Sciatic nerve (tissue), 2 donors: ENCODE measurements at regions not wholly inside any gene's neighbourhood (a gene's known extent, or its start where the extent isn't known, plus 50 kb on each side); places are given as distances from the start of the nearest gene placed in this dataset.

ENCODE experiments used
- ATAC-seq: fragments of 200-7000 bp; cut with Tn5 transposase; one replicate; pipeline ENCODE4 v1.9.1; 2020; ENCODE audit warnings: mild to moderate bottlenecking, moderate library complexity
- DNase-seq: peaks from one replicate; pipeline ENCODE4 v3.0.0-alpha.2; 2020; ENCODE audit warnings: low spot score
- intact Hi-C: fragments of 100-400 bp; cut with DNase I; formaldehyde crosslinking; loops from one replicate; pipeline ENCODE4 v1.14.2; 2022
- donor health status: DM: no; HTN: no; CAD: no.
- donor health status: DM: no; HTN: no; CAD: no.

DNA sequence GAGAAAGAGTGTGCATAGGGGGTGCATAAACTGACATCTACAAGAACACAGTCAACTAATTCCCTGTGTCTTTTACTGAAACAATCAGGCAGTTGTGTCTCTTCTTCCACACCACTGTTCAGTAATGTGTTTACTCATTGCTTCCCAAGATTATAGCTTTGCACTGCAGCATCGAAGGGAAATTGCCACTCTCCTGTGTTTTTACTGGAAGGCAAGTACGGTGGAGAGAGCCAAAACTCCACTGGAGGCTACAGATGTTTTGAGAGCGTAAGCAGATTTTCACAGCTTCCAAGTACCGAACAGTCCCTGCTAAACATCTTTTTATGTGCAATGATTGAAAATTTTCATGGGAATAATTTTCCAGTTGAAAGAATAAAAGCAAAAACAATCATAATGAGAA lies 510.5 kb upstream of the AKR1E2 start:
- DNase-seq, result no peak
- ATAC-seq, result peak; percentile 93

DNA sequence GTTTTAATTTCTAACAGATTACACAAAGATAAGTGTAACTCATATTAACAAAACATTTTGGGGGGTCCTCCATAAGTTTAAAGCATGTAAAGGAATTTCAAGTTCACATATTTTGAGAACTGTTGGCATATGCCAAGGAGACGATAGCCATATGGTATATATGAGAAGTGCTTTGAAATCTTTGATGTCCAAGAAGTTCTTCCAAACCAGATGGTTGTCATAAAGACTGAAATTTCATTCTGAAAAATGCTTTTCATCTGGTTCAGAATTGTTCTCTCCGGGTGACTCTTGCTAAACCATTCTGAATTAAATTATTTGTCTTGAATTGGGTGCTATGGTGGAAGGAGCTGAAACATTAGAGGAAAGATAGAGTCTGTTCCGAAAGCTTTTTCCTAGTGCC lies 513.0 kb upstream of the AKR1E2 start:
- ATAC-seq, result no peak
- DNase-seq, result no peak
- intact Hi-C loops, result no loop called here

More for the DNA sequence above, 510.5 kb upstream of the AKR1E2 start:
- intact Hi-C loops, result no loop called here

DNA sequence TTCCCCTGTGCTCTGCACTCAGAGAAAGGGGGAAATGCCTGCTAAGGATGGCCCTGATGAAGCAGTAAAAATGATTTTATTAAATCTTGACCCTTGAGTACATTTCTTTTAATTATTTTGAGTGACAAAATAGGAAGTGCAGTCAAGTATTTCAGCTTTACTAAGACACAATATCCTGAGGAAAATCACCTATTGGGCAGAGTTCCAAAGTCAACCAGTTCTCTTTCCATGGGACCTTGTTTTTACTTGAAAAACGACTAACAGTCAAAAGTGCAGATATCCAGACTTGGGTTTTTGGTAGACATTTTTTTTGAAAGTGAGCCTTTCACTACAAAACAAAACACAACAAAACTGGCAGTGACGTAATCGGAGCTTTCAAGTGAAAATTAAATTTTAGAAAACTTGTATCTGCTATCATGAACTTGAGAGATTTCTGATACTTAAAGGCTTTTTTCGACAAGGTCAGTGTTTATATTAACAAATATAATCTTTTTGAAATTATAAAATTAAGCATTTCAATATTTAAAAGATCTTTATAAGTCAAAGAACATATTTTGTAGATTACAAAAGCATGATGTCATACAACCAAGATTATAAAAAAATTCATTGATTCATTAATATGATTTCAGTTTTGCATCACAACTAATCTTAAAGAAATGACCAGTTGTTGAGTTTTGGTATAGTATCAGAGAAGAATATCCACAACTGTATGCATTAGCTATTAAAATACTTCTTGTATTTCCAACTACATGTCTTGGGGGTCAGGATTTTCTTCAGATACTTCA lies 513.8 kb upstream of the AKR1E2 start:
- ATAC-seq (no peak), DNase-seq (no peak)
- intact Hi-C loops, result no loop called here

DNA sequence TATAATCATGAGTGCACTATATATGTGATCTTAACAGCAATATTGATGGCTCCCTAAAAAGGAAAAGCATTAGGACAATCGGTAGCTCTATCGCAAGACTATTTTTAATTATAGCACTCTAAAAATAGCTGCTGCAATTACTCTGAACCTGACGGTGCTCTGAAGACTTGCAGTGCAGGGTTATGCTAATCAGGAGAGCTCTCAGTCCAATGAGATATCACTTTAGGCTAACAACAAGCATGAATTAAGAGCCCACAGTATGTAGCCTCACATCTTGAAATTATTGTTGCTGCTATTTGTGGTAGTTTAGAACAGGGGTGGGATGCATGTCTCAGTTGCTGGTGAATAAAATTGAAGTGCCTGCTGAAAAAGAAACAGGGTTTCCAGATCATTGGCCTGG lies 515.8 kb upstream of the AKR1E2 start:
- intact Hi-C loops, result no loop called here
- DNase-seq (no peak), ATAC-seq (no peak)

DNA sequence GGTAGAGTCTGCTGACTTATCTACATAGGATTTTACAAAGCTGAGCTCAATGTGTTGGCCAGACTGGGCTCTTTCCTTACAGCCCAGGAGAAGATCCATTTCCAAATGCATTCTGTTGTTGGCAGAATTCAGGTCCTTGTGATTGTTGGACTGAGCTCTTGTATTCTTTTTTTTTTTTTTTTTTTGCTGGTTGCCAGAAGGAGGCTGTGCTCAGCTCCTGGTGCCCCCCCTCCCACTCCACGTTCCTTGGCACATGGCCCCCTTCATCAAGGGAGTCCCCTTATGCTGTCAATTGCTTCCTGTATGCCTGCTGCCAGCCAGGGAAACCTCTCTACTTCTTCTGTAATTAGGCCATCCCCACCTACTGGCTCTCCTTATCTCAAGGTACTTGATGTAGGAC lies 518.1 kb upstream of the AKR1E2 start:
- intact Hi-C loops, result no loop called here
- ATAC-seq (peak; percentile 50), DNase-seq (no peak)

DNA sequence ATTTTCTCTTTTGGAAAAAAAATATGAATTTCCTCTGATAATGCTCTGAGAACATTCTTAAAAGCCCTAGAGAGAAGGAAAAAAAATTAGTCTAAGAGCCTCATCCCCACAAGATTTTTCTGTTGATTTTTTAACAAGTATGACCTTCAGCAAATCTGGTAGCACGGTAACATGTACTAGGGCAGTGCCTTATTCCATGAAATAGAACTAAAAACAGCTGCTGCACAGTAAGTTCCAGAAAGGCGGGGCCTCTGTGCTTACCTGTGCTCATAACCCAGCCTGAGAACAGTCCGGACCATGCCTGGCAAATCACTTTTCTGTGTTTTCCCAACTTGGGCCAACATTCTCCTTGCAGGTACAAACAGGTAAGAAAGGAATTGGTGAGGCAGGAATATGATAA lies 519.1 kb upstream of the AKR1E2 start:
- ATAC-seq, result peak; percentile 83
- DNase-seq, result no peak
- intact Hi-C loops, result no loop called here

DNA sequence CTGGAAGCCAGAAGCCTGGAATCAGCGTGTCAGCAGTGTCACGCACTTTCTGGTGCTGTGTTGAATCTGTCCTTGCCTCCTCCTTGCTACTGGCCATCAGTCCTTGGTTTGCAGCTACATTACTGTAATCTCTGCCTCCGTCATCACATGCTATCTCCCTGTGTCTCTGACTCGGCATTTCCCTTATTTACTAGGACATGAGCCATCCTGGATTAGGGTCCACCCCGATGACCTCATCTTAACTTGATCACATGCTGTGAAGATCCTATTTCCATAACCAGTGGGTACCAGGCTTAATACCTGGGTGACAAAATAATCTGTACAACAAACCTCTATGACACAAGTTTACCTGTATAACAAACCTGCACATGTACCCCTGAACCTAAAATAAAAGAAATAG lies 518.0 kb upstream of the KLF6 start:
- no peak for DNase-seq
- no peak for ATAC-seq

DNA sequence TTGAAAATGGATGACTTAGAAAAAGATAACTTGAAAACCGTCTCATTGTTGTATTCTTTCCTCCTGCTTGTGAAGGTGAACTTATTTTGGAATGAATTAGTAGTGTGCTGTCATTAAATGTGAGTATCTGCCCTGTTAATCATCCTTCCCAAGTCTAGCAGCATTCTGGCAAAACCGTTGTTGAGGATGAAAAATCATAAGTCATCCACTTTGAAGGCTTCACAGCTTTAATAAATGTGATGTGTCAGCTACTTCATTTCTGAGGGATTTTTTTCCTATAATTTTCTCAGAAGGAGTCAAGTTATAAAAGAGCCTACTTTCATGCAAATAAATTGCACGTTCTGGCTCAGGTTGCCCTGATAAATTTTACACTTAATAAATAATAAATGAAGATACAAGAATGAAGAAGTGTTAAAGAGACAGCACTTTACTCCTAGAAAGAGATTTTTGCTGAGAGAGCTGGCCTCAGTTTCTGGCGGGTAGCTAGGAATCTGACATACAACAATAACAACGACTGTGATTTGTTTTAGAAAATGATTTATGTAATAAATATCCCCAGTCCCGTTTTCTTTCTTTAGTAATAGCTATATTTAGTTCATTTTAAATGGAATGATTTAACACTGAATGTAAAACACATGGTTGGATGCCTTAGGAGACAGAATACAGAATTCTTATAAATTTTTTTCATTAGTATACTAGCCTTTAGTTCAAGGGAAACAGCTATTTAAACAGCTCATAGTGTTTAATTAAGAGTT lies 516.5 kb upstream of the KLF6 start:
- intact Hi-C loops, result no loop called here
- DNase-seq (no peak), ATAC-seq (no peak)

More for the DNA sequence above, 518.0 kb upstream of the KLF6 start:
- intact Hi-C loops, result no loop called here

DNA sequence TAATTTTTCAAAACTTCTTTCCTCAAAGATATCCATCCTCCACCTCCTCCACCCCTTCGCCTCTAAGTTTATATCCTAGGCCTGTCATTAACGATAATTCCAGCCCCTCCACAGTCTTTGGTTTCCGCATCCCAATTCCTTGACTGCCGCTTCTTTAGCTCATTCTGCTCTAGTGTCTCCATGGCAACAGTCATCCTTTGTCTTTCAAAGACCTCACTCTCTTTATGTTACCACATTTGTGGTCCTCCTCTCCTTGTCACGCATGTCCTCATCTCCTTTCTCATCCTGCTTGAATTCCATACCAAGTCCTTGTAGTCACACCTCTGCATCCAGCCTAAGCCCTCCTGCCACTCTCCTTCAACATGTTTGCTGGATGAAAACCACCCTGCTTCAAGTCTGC lies 511.2 kb upstream of the KLF6 start:
- DNase-seq (no peak), ATAC-seq (no peak)
- intact Hi-C loops, result no loop called here

DNA sequence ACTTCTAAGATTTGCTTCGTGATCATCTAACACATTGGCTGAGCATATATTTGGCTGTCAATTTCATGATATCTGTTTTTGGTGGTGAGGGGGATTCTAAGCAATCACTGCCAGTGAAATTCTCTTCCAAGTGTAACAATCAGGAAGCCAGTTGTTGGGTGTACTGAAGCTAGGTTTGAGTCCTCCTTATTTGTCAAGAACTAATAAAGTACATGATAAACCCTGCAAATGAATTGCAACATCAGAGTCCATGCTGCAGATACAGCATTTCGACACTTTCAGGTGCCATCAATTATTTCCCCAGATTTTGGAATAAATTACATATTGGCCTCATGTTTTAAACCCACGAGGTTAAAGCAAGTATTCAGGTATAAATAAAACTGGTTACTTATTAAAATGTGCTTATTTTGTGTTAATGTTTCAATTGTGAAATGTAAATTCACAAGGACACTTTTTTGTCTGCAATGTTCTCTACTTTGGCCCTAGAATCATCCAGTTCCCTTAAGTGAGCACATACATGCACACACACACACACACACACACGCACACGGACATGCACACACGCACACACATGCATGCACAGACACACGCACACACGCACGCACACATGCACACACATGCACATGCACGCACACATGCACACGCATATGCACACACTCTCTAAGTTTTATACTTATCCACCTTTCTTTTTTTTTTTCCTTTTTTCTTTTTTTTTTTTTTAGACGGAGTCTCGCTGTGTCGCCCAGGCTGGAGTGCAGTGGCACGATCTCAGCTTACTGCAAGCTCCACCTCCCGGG lies 510.2 kb upstream of the KLF6 start:
- intact Hi-C loops, result no loop called here
- ATAC-seq, result peak; percentile 38
- DNase-seq, result no peak

DNA sequence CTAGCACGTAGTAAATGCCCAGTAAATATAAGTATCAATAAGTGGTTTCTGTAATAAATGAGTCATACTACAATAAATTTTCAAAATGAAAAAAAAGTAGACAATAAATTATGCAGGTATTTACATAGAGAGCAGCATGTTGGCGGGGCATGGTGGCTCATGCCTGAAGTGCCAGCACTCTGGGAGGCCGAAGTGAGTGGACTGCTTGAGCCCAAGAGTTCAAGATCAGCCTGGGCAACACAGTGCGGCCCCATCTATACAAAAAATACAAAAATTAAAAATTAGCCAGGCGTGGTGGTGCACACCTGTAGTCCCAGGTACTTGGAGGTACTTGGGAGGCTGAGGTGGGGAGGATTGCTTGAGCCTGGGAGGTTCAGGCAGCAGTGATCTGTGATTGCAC lies 509.3 kb upstream of the KLF6 start:
- DNase-seq, result no peak
- ATAC-seq, result no peak
- intact Hi-C loops, result no loop called here

DNA sequence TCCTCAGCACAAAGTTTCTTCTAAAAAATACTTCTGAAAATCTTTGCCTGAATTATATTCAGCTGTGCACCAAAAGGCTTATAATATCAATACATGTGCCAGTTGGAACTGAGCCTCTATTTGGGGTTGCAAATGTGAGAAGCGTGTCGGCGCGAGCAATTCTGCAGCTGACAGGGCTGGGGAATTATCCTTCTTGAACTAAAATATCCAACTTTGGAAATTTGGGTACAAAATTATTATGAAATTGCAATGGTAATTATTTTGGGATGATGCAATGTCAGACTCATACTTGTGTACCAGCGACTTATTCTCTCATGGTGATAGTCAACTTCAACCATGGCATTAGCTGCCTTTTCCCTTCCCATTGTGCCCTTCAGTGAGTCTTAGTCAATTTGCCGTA lies 507.0 kb upstream of the KLF6 start:
- intact Hi-C loops, result no loop called here
- ATAC-seq, result peak; percentile 93
- no peak for DNase-seq

DNA sequence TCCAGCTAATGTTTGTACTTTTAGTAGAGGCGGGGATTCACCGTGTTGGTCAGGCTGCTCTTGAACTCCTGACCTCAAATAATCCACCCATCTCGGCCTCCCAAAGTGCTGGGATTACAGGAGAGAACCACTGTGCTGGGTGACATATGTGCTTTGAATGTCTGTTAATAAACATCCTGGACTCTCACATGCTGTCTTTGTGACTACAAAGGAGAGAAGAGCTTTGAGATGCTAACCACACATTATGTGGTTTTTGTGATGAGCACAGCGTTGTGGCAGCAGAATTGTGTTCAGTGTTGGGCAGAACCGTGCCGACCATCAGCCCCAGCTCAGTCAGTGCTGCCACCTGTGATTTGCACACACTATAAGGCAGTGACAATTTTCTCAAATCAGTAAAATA lies 500.1 kb upstream of the KLF6 start:
- ATAC-seq, result no peak
- intact Hi-C loops, result no loop called here
- no peak for DNase-seq

DNA sequence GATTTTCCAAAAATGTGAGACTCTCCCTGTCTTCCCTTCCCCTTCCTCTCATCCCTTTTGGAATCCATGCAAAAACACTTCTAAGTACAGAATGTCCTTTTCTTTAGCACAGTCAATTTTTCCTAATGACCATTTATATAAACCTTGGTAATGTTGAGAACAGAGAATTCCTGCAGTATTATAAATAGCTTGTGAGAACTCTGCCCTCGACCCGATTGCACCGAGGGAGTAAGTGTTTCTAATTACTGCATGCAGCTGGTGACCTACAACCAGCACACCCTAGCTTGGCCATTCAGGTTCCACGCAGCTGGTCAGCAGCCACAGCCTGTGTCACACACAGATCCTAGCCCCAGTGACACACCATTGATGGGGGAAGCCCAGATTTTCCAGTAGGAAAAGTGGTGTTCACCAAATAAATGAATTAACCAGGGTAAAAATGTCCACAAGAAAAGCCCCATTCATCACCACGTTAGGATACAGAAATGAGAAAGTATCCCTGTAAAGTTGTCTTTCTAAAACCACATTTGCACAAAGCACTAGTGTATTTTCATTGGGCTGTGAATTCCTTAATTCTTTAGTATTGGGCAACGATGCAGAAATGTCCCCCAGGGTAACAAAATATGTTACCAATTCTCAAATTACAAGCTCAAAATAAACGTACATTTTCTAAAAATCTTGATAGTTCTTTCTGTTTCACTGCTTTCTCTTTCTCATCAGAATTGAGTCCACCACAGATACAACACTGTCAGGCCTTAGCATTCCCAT lies 499.0 kb upstream of the KLF6 start:
- intact Hi-C loops, result no loop called here
- DNase-seq, result peak; percentile 75
- ATAC-seq, result peak; percentile 95

DNA sequence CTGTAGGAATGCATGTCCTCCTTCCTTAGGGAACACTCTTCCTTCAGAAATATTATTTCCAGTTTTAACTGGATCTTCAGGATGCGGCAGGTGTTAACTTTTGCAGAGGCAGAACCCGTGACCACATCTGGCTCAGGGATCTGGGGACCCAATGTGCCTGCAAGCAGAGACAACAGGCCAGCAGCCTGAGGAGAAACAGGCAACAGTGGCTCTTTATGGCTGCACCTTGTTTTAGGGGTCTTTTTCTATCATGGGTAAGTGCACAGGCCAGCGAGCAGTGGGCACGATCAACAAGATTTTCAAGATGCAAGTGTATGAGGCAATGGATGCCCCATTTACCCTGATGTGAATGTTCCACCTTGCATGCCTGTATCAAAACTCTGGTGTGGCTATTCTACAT lies 497.5 kb upstream of the KLF6 start:
- intact Hi-C loops, result no loop called here
- no peak for ATAC-seq
- no peak for DNase-seq

DNA sequence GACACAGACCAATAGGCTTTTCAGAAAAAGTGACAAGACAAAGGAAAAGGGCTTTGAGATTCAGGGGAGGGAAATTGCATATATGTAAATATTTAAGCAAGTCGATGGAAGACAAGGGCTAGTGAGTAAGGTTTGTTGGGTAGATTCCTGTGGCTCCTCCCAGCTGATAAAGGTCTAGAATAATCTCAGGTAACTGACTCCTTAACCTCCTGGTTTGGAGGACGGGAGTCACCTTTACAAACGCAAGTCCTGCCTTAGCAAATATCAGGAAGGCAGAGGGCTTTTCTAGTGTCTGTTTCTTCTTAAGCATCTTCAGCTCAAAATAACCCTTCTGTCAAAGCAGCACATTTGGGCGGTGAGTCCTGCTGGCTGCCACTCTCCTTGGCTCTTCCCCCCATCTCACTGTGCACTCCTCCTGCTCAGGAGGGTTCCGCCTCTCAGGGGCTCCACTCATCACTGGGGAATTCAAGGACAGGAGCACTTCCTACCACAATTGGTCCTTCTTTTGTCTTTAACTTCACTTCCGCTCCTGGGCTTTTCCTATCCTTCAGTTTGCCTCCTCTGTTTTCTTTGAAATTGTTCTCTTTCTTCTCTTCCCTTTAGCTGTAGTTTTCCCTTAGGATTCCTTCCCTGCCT lies 496.3 kb upstream of the KLF6 start:
- intact Hi-C loops, result no loop called here
- ATAC-seq (no peak), DNase-seq (no peak)

DNA sequence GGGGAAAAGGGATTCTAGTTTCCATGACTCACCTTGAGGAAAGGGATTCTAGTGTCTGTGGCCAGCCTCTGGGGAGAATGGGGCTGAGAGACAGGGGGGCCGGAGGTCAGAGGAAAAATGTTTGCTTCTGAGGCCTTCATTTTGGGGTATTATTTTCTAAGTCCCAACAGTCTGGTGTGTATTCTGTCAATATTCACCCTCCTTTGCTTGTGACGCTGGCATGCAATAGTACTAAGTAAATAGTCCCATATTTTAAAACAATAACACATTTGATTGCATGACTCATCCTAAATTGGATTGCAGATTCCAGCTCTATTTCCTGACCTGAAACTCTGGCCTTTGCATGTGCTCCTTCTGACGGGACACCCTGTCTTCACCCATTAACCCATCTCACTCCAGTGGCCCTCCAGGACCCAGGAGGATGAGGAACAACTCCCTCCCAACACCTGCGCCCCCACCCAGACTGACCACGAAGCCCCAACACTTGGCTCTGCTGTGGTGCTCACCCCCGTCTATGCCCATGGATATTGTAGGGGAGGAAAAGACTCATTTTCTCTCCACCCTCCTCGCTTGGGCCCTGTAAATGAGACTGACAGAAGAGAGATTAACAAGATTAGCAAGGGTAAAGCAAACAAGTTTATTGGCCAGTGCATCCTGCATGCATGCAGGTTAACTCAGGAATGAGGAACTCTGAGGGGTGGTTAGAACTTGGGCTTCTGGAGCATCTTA lies 495.6 kb upstream of the KLF6 start:
- DNase-seq (no peak), ATAC-seq (peak; percentile 50)
- intact Hi-C loops, result no loop called here

DNA sequence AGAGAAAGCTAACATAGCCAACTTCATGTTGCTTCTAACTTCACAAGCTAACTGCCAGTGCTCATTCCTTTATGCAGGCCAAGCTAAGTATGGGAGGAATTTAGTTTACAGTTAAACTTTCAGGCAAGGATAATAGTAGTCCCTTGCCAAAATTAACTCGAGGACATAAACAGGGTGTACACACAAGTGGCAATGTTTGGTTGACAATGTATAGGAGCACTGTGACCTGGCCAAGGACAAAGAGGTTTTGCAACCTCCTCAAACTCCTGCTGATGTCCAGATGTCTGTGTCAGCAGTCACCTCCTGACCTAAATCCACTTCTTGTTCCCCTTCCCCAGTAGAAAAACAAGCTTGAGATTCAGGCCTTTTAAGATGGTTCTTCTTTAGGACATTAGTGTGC lies 494.6 kb upstream of the KLF6 start:
- intact Hi-C loops, result no loop called here
- ATAC-seq (no peak), DNase-seq (no peak)
